Fibroblast of peridontal ligament (primary cell): ENCODE measurements at regions not wholly inside any gene's neighbourhood (a gene's known extent, or its start where the extent isn't known, plus 50 kb on each side); places are given as distances from the start of the nearest gene placed in this dataset.
"Not testable (repeated sequence)": the region's sequence is repeated elsewhere in the genome, so short reads cannot be mapped to it uniquely, and the experiment has no call there.

Source experiments
- DNase-seq: peaks from one replicate; pipeline ENCODE4 v3.0.0-alpha.2; 2010; ENCODE audit errors: extremely low read depth

DNA sequence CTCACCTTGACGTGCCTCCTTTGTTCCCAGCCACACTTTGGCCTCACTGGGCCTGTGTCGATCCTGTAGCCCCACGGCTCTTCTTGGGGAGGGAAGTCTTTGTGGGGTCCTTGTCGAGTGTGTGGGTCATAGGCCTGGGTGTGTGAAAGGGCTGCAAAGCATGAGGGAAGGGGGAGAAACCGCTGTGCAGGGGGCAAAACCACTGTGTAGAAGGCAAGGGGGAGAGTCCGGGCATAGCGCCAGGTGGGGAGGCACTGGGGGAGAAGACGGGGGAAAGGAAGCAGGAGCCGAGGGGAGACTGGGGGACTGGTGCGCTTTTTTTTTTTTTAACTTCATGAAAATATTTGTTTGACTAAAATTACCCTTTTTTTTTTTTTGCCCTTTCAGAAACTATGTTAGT lies 65.1 kb upstream of the RASD2 start:
- no peak for DNase-seq

DNA sequence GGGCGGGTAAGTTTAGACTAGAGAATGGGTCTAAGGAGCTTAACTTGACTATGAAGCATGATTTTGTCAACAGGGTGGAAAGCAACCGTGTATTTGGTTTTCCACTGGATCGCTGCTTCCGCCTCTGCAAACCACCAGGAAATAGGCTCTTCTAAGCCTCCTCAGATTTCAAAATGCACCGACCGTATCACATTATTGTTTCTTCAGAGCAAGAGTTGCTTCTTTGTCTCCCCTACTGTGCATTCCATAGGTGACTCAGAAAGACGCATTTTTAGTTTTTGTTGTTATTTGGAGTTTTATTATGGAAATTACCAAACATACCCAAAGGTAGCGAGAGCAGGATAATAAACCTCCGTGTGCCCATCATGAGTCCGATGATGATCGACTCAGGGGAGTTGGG lies 64.3 kb upstream of the RASD2 start:
- peak; percentile 17 for DNase-seq

DNA sequence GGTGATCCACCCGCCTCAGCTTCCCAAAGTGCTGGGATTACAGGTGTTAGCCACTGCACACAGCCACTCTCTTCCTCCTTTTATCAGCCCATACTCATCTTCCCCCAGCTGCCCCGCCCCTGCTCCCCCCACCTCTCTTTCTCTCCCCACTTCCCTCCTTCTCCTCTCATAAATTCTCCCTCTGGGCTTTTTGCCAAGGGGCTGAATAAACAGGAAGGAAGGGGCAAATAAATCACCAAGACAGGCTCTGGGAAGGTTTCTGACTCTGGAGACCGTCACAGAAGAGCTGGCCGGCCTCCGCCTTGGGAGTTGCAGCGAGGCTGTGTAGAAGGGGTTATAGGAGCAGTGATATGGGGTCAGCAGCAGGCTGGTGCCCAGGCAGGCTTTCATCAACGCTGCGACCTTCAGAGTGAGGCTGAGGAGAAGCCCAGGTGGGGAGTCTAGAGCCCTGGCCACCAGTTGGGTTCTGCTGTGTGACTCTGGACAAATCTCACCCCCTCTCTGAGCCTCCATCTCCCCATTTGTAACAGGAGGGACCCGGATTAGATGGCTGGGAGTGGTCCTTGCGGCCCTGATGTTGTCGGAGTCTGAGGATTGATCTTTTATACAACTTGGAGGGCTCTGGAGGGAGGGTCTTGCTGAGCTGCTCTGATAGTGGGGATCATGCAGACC lies 62.6 kb upstream of the RASD2 start:
- no peak for DNase-seq

DNA sequence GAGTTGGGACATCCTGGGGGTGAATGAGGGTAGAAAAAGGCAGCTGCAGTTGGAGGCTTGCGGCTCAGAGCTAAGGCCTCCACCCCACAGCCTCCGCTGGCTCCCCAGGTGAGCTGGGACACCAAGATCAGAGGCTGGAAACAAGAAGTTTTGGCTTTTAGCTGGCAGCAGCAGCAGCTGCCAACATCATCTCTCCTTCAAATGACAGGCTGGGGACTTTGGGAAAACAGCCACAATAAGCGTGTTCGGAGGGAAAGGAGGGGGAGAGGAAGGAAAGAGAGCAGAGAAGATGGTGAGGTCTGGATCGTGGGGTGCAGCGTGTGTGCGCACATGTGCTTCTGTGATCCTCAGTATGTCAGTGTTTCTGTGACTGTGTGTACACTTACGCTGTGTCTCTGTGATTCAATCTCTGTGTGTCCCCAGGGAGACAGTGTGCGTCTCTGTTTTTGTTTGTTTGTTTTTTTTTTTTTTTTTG lies 62.0 kb upstream of the RASD2 start:
- DNase-seq = no peak

DNA sequence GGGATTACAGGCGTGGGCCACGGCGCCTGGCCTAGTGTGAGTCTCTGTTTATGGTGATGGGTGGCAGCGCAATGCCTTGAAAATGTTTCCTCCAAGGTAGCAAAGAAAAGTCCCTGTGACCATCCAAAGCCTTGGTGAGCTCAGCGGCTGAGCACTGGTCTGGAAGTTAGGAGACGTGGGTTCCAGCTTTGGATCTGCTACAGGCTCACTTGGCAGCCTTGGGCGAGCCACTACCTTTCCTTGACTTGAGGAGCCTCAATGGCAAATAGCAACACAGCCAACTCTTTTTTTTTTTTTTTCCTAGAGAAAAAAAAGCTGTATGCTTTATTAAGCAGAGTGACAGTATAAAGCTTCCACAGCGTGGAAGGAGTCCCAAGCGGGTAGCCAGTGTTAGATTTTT lies 61.3 kb upstream of the RASD2 start:
- DNase-seq = no peak

DNA sequence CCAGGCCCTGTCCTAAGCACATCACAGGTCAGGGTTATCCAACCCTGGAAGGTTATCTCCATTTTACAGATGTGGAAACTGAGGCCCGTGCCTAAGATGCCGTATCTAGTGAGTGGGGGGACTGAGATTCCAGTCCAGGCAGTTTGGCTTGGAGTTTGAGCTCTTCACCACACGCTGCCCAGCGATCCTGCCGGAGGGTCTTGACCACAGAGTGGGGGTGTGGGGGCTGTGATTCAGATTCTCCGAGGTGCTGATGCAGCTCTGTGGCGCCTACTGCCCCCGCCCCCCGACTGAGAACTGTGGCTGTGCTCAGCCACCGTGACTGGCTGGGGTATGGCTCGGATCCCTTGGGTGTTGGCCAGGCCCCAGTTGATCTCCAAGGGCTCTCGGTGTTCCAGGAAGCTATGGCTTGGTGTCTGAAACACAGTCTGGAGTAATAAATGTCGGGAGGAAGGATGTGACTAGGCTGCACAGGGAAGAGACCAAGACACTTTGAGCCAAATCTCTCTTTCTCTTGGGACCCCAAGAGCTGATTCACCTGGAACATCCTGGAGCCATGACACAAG lies 60.6 kb upstream of the RASD2 start:
- no peak for DNase-seq

DNA sequence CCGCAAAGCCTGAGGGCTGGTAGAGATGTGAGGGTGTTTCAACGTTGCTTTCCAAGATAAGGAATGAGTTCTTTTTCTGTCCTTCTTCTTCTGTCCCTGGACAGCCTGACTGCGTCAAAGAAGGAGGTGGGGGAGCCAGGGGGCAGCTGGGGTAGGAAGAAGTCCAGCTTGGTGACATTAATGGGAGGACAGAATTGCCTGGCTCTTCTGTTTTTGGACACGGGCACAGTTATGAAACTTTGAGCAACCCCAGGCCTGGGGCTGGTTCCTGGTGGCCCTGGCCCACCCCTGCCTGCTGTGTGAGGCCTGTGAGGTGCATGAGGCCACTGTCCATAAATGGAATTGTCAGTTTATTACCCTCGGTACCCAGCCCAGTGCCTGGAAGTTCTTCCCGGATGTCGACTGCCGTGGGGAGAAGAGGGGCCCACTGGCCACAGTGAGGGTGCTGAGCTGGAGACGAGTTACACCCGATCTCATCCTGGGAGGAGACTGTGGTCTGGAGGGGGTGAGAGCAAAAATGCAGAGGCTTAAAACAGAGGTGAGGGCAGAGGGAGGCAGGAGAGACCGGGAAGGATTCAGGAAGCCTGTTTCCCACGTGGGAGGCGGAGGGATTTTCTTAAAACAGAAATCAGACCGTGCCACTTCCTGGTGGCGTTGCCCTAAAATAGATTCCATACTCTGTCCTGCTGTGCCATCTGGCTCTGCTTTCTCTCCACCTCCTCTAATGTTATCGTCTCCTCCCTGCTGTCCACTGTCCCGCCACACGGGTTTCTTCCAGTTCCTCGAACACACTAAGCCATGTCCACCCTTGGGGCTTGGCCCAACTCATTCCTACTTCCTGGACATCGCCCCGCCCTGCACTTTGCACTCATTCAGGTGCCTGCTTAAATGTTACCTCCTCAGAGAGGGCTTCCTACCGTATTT lies 59.7 kb upstream of the RASD2 start:
- no peak for DNase-seq

DNA sequence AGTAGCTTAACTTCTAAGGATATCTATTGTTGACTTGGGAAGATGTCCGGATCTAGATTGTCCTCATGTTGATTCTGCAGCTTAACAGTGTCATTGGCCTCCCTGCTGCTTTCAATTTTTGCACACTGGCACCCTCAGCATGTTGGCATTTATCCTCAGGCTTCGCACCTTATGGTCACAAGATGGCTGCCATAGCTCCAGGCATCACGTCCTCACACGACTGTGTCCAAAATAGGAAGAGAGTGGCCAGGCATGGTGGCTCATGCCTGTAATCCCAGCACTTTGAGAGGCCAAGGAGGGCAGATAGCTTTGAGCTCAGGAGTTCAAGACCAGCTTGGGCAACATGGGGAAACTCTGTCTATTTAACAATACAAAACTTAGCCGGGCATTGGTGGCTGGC lies 58.3 kb upstream of the RASD2 start:
- DNase-seq = no peak

DNA sequence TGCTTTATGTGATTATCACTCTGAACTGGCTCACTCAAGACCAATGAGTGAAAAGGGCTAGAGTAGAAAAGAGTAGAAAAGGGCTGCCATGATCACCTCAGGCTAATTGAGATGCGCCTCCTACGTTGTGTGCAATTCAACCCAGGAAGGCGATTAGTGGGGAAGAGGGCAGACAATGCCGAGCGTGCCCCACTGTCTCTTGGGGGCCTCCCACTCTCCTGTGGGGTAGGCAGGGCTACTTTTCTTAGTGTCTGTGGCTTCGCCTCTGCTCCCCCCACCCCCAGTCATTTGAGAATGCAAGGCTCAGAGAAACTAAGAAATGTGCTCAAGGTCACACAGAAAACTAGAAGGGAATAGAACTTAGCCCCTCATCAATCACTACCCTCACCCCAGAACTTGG lies 57.7 kb upstream of the RASD2 start:
- DNase-seq = no peak

DNA sequence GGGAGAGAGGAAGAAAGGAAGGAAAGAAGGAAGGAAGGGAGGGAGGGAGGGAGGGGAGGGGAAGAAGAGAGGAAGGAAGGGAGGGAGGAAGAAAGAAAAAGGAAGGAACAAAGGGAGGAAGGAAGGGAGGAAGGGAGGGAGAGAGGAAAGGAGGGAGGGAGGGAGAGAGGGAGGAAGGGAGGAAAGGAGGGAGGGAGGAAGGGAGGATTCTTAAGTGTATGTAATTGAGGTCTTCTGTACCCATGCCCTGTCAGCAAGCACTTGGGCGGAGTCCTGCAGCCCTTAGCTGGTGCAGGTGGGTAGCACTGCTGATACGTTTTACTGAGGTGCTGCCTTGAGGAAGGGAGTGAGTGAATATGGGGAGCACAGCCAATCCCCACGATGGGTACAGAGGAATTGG lies 56.9 kb upstream of the RASD2 start:
- no peak for DNase-seq

DNA sequence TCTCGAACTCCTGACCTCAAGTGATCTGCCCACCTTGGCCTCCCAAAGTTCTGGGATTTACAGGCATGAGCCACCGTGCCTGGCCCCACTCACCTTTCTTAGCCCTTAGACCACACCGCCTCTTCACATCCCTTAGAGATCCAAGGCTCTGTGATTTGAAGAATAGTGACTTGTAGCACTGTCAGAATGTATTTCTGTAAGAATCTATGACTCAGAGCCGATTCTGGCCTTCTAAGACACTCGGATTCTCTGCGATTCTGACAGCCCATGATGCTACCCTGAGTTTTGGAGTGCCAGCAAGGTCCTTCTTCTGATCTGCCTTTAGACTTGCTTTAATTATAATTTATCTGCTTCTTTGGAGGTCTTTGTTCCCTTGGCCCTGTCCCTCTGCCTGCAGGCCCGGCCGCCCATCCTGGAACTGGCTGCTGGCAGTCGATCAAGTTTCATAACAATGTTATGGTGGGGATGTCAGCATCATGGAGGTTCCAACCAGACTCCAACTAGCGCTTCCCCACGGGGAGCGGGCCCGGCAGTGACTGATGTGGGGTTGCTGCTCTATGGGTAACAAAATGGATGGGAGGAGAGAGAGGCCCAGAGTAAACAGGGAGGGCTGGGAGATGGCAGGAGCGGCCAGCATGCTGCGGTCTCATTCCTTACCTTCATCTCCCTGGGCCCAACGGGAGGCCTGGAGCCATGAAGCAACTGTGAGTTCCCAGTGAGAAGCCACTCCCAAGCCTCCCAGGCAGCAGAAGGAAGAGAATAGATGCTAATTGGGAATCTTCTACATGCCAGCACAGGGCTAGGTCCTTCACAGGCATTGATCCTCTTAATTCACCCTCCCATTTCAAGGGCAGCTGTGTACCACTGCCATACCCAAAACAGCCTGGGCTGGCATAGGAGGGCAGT lies 55.7 kb upstream of the RASD2 start:
- DNase-seq = peak; percentile 24

DNA sequence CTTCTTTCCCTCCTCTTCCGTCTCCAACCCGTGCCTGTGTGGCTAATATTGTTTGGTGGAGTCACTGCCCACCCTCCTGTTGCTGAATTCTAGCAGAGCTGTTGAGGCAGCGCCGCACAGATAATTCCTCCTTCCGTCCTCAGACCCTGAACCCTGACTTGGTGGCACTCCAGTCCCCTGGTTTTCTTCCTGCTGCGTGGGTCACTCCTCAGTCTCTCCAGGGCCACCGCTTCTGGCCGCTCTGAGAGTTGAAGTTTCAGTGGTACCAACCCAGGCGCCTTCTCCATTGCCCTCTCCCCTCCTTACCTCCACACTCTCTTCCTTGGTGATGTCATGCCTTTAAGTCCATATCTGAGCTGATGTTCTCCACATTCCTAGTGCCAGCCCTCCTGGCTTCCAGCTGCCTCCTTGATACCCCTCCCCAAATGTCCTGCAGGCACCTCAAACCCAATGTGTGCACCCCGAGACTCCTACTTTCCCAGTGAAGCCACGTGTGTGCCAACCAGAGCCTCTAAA lies 54.5 kb upstream of the RASD2 start:
- no peak for DNase-seq

DNA sequence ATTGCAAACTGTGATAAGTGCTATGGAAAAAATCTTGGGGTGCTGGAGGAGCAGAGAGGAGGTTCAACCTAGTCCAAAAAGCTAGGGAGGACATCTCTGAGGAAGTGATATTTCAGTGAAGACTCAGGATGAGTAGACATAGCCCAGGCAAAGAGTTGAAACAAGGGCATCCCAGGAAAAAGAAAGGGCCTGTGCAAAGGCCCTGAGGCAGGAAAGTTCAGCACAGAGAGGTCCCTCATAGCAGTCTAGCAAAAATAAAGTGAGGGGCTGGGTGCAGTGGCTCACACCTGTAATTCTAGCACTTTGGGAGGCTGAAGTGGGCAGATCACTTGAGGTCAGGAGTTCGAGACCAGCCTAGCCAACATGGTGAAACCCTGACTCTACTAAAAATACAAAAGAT lies 53.0 kb upstream of the RASD2 start:
- not testable (repeated sequence) for DNase-seq

DNA sequence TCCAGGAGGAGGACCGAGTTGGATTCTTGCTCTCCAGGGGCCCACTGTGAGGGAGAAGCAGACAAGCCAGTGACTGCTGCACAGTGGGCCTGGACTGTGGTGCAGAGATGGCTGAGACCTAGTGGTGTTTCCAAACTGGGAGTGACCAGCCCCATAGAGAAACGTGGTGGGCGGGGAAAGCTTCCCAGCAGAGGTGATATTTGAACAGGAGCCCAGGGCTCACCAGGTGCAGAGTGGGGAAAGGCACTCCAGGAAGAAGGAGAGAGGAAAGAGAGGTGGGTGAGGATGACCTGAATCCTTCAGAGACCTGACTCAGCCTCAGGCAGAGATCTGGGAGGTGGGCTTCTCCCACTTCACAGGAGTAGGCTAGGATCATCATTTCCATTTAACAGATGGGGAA lies 52.1 kb upstream of the RASD2 start:
- no peak for DNase-seq

DNA sequence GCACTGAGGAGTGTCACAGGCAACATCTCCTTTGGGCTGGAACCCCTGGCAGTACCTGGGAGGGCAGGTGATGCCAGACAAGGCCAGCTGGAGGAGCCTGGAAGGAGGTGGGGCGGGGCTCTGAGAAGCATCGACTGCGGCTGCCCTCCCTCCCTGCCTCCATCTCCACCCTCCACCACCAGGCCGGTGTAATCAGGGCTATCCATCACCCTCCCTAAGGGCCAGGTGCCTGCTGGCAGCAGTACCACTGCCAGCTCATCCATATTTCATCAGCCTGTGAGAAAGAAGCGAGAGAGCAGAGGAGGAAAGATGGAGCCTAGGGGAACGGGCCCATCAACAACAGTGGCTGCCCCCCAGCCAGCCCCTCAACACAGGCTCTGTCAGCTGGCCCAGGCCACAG lies 51.4 kb upstream of the RASD2 start:
- no peak for DNase-seq
